Upper lobe of left lung (tissue), 4 donors: ENCODE measurements at regions not wholly inside any gene's neighbourhood (a gene's known extent, or its start where the extent isn't known, plus 50 kb on each side); places are given as distances from the start of the nearest gene placed in this dataset.

Experiments used
- CTCF ChIP-seq, 6 experiments: fragments of 450-650 bp in 4 of 6; fragments of 200-600 bp in 2 of 6; sonication (generic) in 2 of 6; IDR thresholded peaks; one replicate each; pipeline ENCODE4 v1.5.1; 2016 to 2019; ENCODE audit warnings: antibody characterized with exemption in 6 of 6
- EP300 ChIP-seq, 4 donors: sonication (generic); formaldehyde crosslinking; IDR thresholded peaks; one replicate each; pipeline ENCODE4 v1.5.1; 2017; ENCODE audit warnings: antibody characterized with exemption in 4 of 4, control low read depth in 2 of 4
- POLR2A ChIP-seq, 4 donors: fragments of 450-650 bp; IDR thresholded peaks; one replicate each; pipeline ENCODE4 v1.5.1; 2016 to 2017; ENCODE audit warnings: antibody characterized with exemption in 4 of 4, mild to moderate bottlenecking in 2 of 4
- POLR2AphosphoS5 ChIP-seq, 2 donors: sonication (generic); formaldehyde crosslinking; IDR thresholded peaks; one replicate each; pipeline ENCODE4 v1.5.1; 2017; ENCODE audit warnings: antibody characterized with exemption in 2 of 2

GRCh38 chr15:62566248-62566647, 401.2 kb upstream of the C2CD4B start:
- TF ChIP-seq CTCF (IDR thresholded peaks at IDR 0.05) (no peak), EP300 (IDR thresholded peaks at IDR 0.05) (no peak), POLR2A (IDR thresholded peaks at IDR 0.05) (no peak), POLR2AphosphoS5 (IDR thresholded peaks at IDR 0.05) (no peak)
